Naive B cell (primary cell): ENCODE measurements at regions not wholly inside any gene's neighbourhood (a gene's known extent, or its start where the extent isn't known, plus 50 kb on each side); places are given as distances from the start of the nearest gene placed in this dataset.
A peak's percentile ranks its signal among the peaks of the same experiment; 100 is the strongest.

Experiments used
- ATAC-seq, 2 donors: fragments of 150-1000 bp; cut with Tn5 transposase; 2 replicates each; pipeline ENCODE4 v1.10.0; 2021; ENCODE audit warnings: low read depth in 2 of 2, mild to moderate bottlenecking in 2 of 2, moderate library complexity in 2 of 2
- DNase-seq: peaks from one replicate; pipeline ENCODE4 v3.0.0; 2022
- H3K27ac Mint-ChIP-seq, 6 donors: one replicate each; pipeline ENCODE4 v1.8.0; 2020 to 2022; ENCODE audit warnings: mild to moderate bottlenecking in 6 of 6, mixed read lengths in 6 of 6, moderate library complexity in 5 of 6, inconsistent platforms in 2 of 6
- H3K27me3 Mint-ChIP-seq, 3 donors: one replicate each; pipeline ENCODE4 v1.8.0; 2021 to 2022; ENCODE audit warnings: mixed read lengths in 3 of 3, mild to moderate bottlenecking in 1 of 3
- H3K36me3 Mint-ChIP-seq, 2 donors: one replicate each; pipeline ENCODE4 v1.8.0; 2020 to 2022; ENCODE audit warnings: mixed read lengths in 2 of 2, inconsistent platforms in 1 of 2, mild to moderate bottlenecking in 1 of 2
- H3K4me1 Mint-ChIP-seq, 3 donors: one replicate each; pipeline ENCODE4 v1.8.0; 2020 to 2022; ENCODE audit warnings: mixed read lengths in 3 of 3, inconsistent platforms in 1 of 3, mild to moderate bottlenecking in 1 of 3, moderate library complexity in 1 of 3
- H3K4me3 Mint-ChIP-seq, 8 donors: one replicate each; pipeline ENCODE4 v1.8.0; 2020 to 2022; ENCODE audit warnings: mild to moderate bottlenecking in 8 of 8, mixed read lengths in 8 of 8, moderate library complexity in 8 of 8, inconsistent platforms in 2 of 8
- H3K9me3 Mint-ChIP-seq, 7 donors: one replicate each; pipeline ENCODE4 v1.8.0; 2020 to 2022; ENCODE audit warnings: mixed read lengths in 7 of 7, mild to moderate bottlenecking in 5 of 7, inconsistent platforms in 2 of 7, moderate library complexity in 1 of 7

DNA sequence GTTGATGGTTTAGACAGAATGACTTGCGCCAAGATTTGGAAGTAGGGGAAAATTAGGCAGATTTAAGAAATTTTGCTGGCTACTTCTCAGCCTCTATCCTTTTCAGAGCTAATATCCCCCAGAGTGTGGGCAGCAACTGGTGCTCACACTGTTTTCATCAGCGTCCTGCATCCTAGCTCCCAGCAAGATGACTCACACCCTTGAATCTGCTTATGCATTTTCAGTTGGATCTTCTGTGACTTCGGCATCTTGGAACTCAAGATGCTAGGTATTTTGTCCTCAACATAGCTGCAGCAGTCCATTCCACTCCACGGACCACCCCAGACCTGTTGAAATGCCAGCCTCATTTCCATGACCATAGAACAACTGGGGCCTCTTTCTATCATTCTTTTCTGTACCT is 336.1 kb upstream of the NR2F2 start:
- no peak for ATAC-seq
- H3K27me3 Mint-ChIP-seq, result peaks cover 0 to 12% (median 5%) of the 10 kb centered on the region in 3 donors
- no peaks in the 10 kb centered on the region for H3K36me3 Mint-ChIP-seq
- H3K27ac Mint-ChIP-seq, result no peak overlapping the region
- peaks cover 0 to 8% (median 0%) of the 10 kb centered on the region in 7 donors for H3K9me3 Mint-ChIP-seq
- H3K4me1 Mint-ChIP-seq, result no peaks in the 10 kb centered on the region
- DNase-seq, result no peak
- H3K4me3 Mint-ChIP-seq, result no peak overlapping the region

DNA sequence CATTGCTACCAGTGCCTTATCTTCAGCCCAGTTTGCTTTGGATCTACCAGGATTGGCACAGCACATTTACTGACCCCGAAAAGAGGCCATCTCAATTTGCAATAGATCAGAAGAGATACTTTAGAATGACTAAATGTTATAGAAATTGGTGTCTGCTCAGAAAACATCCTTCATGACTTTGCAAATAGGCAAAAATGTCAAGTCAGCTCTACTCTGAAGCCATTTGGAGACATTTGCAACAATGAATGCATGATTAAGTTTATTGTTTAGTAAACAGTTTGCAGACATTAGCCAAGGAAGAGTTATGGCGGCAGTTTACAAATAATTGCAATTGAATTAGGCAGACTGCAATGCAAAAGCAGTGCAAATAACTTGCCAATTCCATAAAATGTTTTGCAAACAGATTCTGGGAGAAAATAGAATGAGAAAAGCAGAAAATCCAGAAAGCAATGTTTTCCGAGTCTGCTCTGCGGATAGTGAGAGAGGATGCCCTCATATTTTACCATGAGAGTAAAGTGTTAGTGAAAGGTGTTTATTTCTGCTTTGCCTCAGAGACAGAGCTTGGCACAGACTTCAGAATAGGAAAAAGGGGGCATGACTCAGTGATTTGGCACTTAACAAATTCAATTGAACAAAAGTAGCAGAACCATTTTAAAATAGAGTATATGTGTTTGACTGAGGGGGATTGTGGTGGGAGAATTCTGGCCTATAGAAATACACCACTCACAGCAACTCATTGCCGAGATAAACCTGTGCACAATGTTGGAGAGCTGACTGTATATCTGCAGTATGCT is 334.9 kb upstream of the NR2F2 start:
- H3K27me3 Mint-ChIP-seq, result peaks cover 0 to 17% (median 0%) of the 10 kb centered on the region in 3 donors
- H3K36me3 Mint-ChIP-seq, result no peaks in the 10 kb centered on the region
- H3K27ac Mint-ChIP-seq, result peak overlapping the region in 1 of 6 donors; percentile 56
- ATAC-seq (no peak), DNase-seq (no peak)
- H3K4me1 Mint-ChIP-seq, result no peaks in the 10 kb centered on the region
- no peak overlapping the region for H3K4me3 Mint-ChIP-seq
- peaks cover 0 to 3% (median 0%) of the 10 kb centered on the region in 7 donors for H3K9me3 Mint-ChIP-seq

DNA sequence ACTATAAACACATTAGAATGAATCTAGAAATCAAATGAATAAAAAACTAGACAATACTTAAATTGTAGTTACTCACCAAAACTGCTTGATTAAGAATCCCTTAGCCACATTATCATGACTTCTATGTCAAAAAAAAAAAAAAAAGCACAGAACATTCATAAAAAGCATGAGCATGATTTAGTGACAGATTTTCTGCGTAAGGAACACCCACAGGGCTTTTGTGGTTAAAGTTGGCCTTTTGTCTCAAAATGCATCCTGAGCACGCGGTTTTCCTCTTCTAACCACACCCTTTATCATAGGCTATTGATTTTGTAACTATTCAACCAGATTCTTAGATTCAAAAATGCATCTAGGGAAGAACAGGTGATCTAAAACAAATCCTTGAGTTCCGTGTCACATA is 334.0 kb upstream of the NR2F2 start:
- H3K27me3 Mint-ChIP-seq, result peaks cover 0 to 17% (median 0%) of the 10 kb centered on the region in 3 donors
- H3K27ac Mint-ChIP-seq, result no peak overlapping the region
- no peaks in the 10 kb centered on the region for H3K4me1 Mint-ChIP-seq
- no peaks in the 10 kb centered on the region for H3K36me3 Mint-ChIP-seq
- H3K4me3 Mint-ChIP-seq, result no peak overlapping the region
- no peak for ATAC-seq
- H3K9me3 Mint-ChIP-seq, result peaks cover 0 to 3% (median 0%) of the 10 kb centered on the region in 7 donors
- DNase-seq, result no peak

DNA sequence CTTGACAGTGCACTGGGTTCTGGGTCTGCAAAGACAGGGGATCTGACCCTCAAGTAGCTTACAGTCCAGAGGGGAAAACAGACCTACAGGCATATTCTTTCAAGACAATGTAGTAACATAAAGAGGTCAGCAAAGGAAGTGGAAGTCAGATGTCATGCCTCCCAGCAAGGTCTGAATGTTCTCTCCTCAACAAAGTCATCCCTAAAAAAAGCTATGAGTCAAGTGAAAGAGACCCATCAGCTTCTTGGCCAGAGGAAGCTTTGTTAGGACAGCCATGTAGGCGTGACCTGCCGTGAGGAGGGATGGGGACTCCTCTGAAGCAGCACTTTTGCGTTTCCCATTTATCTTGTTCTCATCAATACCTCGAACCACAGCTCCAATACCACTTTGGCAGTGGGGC is 331.6 kb upstream of the NR2F2 start:
- DNase-seq, result no peak
- H3K9me3 Mint-ChIP-seq, result peaks cover 0 to 3% (median 0%) of the 10 kb centered on the region in 7 donors
- H3K27ac Mint-ChIP-seq, result no peak overlapping the region
- H3K27me3 Mint-ChIP-seq, result peaks cover 0 to 17% (median 0%) of the 10 kb centered on the region in 3 donors
- H3K36me3 Mint-ChIP-seq, result no peaks in the 10 kb centered on the region
- no peak overlapping the region for H3K4me3 Mint-ChIP-seq
- no peaks in the 10 kb centered on the region for H3K4me1 Mint-ChIP-seq
- no peak for ATAC-seq

DNA sequence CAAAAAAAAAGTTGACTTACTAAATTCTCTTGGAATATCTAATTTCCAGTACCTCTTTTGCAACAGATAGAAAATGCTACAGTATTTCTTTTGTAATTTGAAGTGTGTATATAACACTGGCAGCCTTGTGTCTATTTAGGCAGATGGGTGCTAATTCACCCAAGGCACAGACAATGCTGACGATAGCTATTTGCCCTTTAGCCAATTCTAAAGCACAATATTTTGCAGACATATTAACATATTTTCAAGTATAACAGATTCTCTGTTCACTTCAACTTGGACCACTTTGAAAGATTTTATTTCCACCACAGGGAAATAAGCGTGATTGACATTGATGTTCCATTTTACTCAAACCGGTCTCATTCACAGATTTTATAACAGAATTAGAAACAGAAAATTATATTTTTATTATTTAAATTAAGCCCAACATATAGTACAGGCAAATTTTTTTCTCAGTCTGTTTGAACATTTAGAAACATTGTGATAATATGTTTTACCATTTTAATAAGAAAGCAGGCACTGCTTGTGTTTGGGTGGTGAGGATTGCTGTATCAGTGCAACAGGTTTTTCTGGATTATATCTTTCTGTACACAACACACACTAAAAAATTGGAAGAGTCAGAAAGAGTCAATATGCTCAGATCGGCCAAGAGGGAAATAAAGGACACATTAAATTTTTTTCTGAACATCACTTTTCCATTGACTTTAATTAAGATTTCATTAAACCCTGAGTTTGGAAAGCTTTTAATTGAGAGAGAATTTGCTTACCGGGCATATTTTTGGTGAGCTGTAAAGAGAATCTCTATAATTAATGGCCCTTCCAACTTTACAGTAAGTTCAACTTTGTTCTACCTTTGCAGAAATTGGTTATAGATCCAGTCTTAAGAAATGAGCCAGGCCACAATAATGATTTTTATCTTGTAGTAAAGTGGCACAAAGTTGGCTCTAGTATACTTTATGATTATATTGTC is 327.3 kb upstream of the NR2F2 start:
- Mint-ChIP-seq H3K4me3 (no peak overlapping the region), H3K9me3 (peaks cover 0 to 7% (median 2%) of the 10 kb centered on the region in 7 donors), H3K27ac (no peak overlapping the region), H3K4me1 (no peaks in the 10 kb centered on the region), H3K27me3 (peaks cover 0 to 7% (median 0%) of the 10 kb centered on the region in 3 donors), H3K36me3 (no peaks in the 10 kb centered on the region)
- no peak for DNase-seq
- ATAC-seq, result no peak

DNA sequence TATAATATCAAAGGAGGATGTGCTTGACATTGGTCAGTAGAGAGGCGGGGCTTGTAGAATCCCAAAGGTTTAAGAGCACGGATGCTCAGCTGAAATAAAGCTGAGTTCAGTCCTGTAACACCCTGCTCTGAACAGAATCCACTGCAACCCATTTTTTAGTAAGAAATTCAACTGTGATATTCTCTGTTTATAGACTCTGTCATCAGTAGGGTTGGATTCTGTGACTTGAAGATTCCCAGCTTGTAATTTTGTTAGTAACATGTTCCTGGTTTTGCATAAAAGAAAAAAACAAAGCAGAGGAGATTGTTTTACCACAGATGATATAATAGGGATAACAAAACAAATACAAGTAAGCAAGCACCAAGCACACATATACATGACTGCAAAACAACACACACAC is 324.6 kb upstream of the NR2F2 start:
- H3K27me3 Mint-ChIP-seq, result no peaks in the 10 kb centered on the region
- H3K27ac Mint-ChIP-seq, result no peak overlapping the region
- no peak overlapping the region for H3K4me3 Mint-ChIP-seq
- no peaks in the 10 kb centered on the region for H3K4me1 Mint-ChIP-seq
- ATAC-seq, result no peak
- no peak for DNase-seq
- H3K9me3 Mint-ChIP-seq, result peaks cover 0 to 7% (median 2%) of the 10 kb centered on the region in 7 donors
- no peaks in the 10 kb centered on the region for H3K36me3 Mint-ChIP-seq

DNA sequence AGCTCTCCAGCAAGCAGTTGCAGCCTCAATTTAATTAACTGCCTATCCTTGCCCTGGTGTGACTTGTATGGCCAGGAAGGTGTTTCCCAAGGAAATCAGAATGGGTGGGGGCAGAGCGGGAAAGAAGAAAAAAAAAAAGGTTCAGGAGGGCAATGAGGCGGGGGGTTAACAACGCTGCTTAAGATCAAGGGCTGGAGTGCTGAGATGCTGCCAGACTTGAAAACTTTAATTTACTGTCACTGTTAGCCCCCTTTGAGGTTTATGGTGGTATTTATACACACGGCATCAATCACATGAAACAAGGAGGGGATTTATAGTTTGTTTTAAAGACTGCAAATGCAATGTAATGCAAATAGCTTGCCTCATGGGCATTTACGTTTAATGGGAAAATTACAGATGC is 319.4 kb upstream of the NR2F2 start:
- ATAC-seq, result no peak
- Mint-ChIP-seq H3K27ac (no peak overlapping the region), H3K9me3 (peaks cover 0 to 7% (median 2%) of the 10 kb centered on the region in 7 donors), H3K4me1 (no peaks in the 10 kb centered on the region), H3K36me3 (no peaks in the 10 kb centered on the region), H3K4me3 (no peak overlapping the region), H3K27me3 (no peaks in the 10 kb centered on the region)
- no peak for DNase-seq

DNA sequence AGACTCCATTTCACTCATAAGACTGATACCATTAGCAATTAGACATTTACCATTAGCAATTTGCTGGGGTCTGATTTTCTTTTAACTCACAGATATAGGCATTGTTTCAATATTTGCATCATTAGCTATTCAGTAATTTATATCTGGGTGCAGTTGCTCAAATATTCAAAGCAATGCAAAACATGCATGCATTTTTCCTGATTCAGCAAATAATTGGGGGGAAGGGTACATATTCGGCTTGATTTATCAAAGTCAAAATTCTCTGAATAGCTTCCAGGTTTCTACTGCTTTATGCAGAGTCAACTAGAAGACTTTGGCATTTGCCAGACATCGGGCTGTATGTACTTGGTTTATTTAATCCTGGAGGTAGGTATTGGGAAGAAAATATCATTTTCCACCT is 315.6 kb upstream of the NR2F2 start:
- H3K36me3 Mint-ChIP-seq, result no peaks in the 10 kb centered on the region
- no peaks in the 10 kb centered on the region for H3K4me1 Mint-ChIP-seq
- no peak for DNase-seq
- H3K4me3 Mint-ChIP-seq, result no peak overlapping the region
- ATAC-seq, result no peak
- no peak overlapping the region for H3K27ac Mint-ChIP-seq
- H3K27me3 Mint-ChIP-seq, result no peaks in the 10 kb centered on the region
- peaks cover 0 to 4% (median 2%) of the 10 kb centered on the region in 7 donors for H3K9me3 Mint-ChIP-seq

DNA sequence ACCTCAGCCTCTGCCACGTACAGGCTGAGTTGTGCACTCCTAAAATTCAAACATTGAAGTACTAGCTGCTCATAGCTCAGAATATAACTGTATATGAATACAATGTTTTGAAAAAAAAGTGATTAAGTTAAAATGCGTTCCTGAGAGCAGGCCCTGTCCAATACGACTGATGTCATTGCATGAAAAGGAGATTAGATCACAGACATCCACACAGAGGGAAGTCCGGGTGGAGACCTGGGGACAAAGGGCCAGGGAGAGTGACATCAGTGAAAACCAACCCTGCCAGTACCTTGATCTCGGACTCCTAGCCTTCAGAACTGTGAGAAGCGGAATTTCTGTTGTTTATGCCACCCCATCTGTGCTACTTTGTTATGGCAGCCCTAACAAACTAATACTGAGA is 311.4 kb upstream of the NR2F2 start:
- H3K9me3 Mint-ChIP-seq, result peaks cover 0 to 4% (median 0%) of the 10 kb centered on the region in 7 donors
- H3K4me3 Mint-ChIP-seq, result no peak overlapping the region
- no peaks in the 10 kb centered on the region for H3K4me1 Mint-ChIP-seq
- no peak for ATAC-seq
- DNase-seq, result no peak
- no peaks in the 10 kb centered on the region for H3K27me3 Mint-ChIP-seq
- no peaks in the 10 kb centered on the region for H3K36me3 Mint-ChIP-seq
- H3K27ac Mint-ChIP-seq, result no peak overlapping the region

DNA sequence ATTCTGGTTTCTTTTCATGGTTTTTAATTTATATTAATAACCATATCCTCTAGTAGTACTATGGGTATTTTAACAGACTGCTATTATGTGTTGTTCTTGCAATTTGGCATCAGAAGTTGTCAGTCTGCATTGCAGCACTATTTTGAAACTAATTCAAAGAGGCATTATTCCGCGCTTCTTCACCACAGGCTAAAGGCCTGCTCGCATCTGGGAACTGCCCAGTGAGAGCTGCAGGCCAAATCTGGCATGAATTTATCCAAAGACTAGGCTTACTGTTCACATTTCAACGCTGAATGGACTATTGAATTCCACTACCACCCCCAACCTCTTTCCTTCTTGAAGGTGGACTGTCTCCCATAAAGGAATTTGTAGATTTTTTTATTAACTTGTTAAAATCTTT is 310.4 kb upstream of the NR2F2 start:
- H3K36me3 Mint-ChIP-seq, result no peaks in the 10 kb centered on the region
- DNase-seq, result no peak
- H3K4me1 Mint-ChIP-seq, result no peaks in the 10 kb centered on the region
- ATAC-seq, result no peak
- no peaks in the 10 kb centered on the region for H3K27me3 Mint-ChIP-seq
- H3K9me3 Mint-ChIP-seq, result peaks cover 0 to 4% (median under 1%) of the 10 kb centered on the region in 7 donors
- H3K27ac Mint-ChIP-seq, result no peak overlapping the region
- no peak overlapping the region for H3K4me3 Mint-ChIP-seq

DNA sequence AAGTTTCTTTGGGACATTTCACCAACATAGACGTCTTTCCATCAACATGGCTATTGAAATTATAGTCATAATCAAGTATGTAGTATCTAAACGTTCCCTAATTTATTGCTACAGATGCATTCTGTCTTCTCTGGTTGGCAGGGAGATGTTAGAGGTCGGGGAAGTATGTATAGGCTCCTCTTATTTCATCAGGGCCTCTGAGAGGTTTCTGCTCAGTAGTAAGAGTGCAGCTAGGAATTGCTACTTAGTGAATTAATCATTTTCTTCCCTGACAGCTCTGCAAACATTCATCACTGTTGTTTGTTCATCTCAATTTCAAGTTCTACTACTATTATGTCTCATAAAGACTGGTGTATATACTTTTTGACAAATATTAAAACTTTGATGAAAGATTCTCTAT is 309.7 kb upstream of the NR2F2 start:
- Mint-ChIP-seq H3K4me1 (no peaks in the 10 kb centered on the region), H3K9me3 (peaks cover 0 to 4% (median 2%) of the 10 kb centered on the region in 7 donors), H3K36me3 (no peaks in the 10 kb centered on the region), H3K27ac (no peak overlapping the region), H3K4me3 (no peak overlapping the region), H3K27me3 (no peaks in the 10 kb centered on the region)
- DNase-seq, result no peak
- ATAC-seq, result no peak

DNA sequence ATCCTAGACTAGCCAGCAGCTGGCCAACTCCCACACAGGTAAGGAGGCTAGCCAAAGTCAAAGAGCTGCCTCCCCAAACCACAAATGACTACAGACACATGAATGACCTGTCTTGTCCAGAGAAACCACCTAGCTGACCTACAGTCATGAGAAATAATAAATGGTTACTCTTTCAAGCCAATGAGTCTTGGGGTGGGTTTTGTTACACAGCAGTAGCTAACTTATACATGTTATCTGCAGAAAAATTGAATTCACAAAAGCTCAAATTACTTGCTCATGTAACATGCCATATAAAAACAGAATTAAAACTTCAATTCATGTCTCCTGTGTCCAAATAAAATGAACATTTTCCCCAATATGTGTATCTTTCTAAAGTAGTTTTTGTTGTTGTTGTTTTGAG is 307.4 kb upstream of the NR2F2 start:
- Mint-ChIP-seq H3K4me3 (no peak overlapping the region), H3K9me3 (peaks cover 0 to 2% (median 0%) of the 10 kb centered on the region in 7 donors), H3K4me1 (no peaks in the 10 kb centered on the region), H3K27ac (no peak overlapping the region), H3K36me3 (no peaks in the 10 kb centered on the region), H3K27me3 (no peaks in the 10 kb centered on the region)
- no peak for ATAC-seq
- no peak for DNase-seq

DNA sequence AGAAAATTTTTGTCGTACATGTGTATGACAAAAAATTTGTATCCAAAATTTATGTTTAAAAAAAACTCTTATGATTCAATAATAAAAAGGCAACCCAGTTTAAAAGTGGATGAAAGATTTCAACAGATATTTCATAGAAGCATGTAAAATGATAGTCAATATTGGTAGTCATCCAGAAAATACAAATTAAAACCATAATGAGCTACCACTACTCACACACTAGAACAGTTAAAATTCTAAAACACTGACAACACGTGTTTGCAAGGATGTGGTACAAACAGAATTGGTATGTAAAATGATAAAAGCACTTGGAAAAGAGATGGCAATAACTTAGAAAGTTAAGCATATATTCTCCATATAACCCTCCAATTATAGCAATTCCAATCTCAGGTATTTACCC is 303.0 kb upstream of the NR2F2 start:
- Mint-ChIP-seq H3K27ac (no peak overlapping the region), H3K4me3 (no peak overlapping the region), H3K36me3 (no peaks in the 10 kb centered on the region), H3K4me1 (no peaks in the 10 kb centered on the region), H3K9me3 (peaks cover 0 to 4% (median 0%) of the 10 kb centered on the region in 7 donors), H3K27me3 (no peaks in the 10 kb centered on the region)
- no peak for ATAC-seq
- no peak for DNase-seq

DNA sequence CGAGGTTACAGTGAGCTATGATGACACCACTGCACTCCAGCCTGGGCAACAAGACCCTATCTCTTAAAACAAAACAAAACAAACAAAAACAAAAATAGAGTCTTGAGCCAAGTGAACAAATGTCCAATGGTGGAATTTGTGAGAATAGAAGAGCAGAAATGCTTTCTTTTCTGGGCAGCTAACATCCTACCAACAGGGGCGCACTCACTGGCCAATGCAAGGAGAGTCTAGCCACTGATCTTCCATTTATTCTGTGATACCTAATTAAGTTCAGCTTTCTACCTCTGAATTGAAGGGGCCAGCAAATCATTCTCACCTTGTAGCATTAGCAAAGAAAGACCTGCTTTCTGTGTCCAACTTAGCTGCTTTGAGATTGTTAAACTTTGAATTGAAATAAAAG is 301.9 kb upstream of the NR2F2 start:
- Mint-ChIP-seq H3K27me3 (no peaks in the 10 kb centered on the region), H3K4me3 (no peak overlapping the region), H3K9me3 (peaks cover 0 to 4% (median 0%) of the 10 kb centered on the region in 7 donors), H3K36me3 (no peaks in the 10 kb centered on the region), H3K4me1 (no peaks in the 10 kb centered on the region), H3K27ac (no peak overlapping the region)
- DNase-seq, result no peak
- ATAC-seq, result no peak
